GM19043 (cell line): ENCODE measurements at regions not wholly inside any gene's neighbourhood (a gene's known extent, or its start where the extent isn't known, plus 50 kb on each side); places are given as distances from the start of the nearest gene placed in this dataset.

Experiments
- ATAC-seq: cut with Tn5 transposase; IDR thresholded peaks from one replicate; pipeline ENCODE4 v1.9.1; 2021; ENCODE audit warnings: low read depth; ENCODE audit not compliant: unreplicated experiment

DNA sequence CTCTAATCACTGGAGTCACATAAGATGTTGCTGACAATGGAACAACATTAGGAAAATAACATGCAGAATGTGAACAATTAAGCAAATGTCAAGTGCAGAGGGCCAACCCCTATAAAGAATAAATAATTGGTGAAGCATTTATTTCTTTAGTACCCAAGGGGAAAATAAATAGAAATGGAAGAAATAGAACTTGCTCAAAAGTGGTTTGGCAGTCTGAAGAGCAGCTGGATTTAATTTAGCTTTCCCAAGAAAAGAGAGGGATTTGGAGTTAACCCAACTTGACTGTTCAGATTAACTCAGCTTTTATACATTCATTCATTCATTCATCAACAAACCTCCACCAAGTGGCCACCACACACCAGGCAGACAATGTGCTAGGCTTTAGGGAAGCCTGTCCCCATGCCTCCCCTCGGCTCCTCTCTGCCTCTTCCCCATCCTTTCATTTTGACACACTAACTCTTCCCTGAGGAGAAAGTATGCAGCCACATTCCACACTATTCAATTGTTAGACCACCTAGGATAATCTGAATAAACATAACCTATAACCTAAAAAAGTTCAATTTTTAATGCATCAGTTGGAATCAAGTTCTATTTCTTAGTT, 295.5 kb downstream of the AHR start:
- no peak for ATAC-seq

GRCh38 chr7:17595546-17595945, 297.1 kb downstream of the AHR start:
- ATAC-seq = no peak

- ATAC-seq = no peak
Observed at GRCh38 chr7:17598305-17598704, 299.9 kb downstream of the AHR start.

DNA sequence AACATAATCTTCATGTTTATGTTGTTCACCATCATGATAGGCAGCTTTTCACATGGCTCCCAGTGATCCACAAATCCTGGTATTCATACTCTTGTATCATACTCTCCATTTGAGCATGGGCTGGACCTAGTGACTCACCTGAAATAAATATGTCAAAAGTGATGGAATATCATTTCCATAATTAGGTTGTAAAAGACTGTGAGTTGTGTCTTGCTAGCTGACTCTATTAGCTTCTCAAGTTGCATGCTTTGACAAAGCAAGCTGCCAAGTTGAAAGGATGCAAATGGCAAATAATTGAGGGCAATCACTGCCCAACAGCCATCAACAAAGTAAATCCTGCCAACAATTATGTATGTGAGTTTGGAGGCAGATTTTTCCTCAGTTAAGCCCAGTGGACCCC, 300.4 kb downstream of the AHR start:
- ATAC-seq = no peak

DNA sequence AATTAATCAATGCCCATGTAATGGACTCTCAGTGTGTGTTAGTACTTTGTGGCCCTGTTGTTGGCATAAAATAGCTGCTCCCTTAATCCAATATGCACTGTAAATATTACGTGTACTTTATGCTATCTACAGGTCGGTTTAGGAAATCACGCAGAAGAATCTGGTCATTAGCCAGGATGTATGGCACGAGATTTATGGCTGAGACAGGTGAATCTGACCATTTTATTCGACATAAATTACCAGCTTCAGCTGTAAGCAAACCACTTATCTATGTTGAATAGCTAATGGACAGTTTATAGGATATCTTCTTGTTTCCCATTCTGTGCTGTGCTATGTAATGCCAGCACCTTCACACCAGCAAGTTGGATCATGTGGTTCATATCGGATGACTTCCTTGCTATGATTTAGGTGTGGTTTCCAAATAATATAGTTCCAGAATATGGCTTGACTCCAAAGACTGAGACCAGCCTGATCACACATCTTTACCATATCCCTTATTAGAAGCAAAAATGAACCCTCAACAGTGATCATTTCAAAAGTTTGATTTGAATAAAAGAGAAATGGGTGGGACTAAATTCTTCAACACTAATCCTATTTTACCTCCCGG, 301.4 kb downstream of the AHR start:
- ATAC-seq = no peak

GRCh38 chr7:17600340-17600752, 301.9 kb downstream of the AHR start:
- no peak for ATAC-seq

- no peak for ATAC-seq
Observed at GRCh38 chr7:17601921-17602320, 303.5 kb downstream of the AHR start.

DNA sequence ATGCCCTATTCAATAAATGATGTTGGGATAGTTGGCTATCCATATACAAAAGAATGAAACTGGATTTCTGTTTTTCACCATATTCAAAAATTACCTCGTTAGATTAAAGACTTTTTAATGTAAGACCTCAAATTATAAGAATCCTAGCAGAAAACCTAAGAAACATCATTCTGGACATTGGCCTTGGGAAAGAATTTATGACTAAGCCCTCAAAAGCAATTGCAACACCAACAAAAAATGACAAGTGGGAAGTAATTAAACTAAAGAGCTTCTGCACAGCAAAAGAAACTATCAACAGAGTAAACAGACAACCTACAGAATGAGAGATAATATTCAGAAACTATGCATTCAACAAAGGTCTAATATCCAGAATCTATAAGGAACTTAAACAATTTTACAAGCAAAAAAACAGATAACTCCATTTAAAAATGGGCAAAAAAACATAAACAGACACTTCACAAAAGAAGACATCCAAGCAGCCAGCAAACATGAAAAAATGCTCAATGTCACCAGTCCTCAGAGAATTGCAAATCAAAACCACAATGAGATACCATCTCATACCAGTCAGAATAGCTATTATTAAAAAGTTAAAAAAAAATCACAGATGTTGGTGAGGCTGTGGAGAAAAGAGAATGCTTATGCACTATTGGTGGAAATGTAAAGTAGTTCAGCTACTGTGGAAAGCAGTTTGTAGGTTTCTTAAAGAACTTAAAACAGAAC, 309.8 kb downstream of the AHR start:
- no peak for ATAC-seq

GRCh38 chr7:17611611-17612010, 313.2 kb downstream of the AHR start:
- ATAC-seq = no peak

- no peak for ATAC-seq
Observed at GRCh38 chr7:17613338-17614041, 315.0 kb downstream of the AHR start.

GRCh38 chr7:17617380-17617779, 318.9 kb downstream of the AHR start:
- no peak for ATAC-seq

DNA sequence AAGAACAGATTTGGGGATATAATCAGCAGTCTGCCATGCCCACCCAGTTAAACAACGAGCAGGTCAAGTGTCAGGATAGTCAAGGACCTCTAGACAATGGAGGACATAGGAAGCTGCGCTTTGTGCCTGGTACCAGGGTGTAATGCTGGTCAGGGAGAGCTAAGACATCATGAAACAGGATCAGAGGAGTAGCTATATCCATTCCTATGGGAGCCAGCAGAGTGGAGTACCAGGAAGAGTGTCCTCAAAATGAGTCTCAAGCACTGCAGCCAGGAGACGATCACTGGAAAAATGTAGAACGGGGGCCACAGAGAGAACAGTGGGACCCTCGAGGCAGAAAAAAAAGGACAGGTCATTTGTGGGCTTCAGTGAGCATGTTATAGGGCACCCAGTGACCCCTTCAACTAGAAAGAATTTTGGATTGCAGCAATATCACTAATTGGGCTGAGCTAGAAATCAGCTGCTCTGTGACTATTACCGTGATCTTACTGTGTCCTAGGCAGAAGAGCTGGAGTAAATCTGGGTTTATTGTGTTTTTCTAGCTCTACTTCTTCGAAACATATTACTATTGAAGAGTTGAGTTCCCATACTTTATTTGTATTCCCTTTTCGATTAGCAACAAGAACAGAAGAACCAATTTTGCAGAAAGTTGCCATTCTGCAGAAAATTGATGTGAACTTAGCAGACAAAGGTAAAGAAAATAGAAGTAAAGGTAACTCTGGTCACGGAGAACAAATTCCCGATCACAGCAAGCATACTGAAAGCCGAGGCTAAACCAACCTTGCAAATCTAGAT, 319.6 kb downstream of the AHR start:
- no peak for ATAC-seq

DNA sequence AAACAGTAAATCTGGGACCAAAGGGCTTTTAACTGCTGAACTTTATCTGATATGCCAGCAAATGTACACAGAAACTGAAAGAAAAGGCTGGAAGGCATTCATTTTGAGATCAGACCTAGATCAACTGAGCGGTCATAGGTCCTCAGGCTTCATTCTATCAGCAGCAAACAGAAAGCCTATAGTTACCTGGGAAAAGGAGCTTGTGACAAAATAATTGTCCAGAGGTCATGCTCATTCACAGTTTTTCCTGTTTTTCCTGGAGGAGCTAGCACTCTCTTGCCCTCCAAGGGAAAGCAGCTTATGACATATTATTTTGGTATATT, 320.2 kb downstream of the AHR start:
- ATAC-seq = no peak

GRCh38 chr7:17619196-17619818, 320.9 kb downstream of the AHR start:
- ATAC-seq = no peak

DNA sequence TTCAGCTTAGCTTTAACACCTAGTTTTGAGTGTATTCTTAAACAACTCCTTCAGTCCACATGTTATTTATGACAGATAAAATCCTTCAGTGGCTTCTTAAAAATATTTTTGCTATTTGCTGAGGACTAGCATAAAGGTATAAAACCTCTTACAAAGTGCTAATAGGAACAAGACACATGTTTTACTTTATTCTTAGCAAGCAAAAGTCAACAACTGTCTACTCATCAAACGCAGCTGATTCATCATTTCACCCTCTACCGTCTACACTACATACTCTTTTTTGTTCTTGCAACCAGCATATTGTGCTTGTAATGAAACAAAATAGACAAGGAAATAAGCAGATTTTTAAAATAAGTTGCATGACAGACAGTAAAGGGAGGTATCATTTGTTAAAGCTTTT, 319.7 kb downstream of the SNX13 start:
- ATAC-seq = no peak

GRCh38 chr7:17622451-17622850, 317.8 kb downstream of the SNX13 start:
- ATAC-seq = no peak

DNA sequence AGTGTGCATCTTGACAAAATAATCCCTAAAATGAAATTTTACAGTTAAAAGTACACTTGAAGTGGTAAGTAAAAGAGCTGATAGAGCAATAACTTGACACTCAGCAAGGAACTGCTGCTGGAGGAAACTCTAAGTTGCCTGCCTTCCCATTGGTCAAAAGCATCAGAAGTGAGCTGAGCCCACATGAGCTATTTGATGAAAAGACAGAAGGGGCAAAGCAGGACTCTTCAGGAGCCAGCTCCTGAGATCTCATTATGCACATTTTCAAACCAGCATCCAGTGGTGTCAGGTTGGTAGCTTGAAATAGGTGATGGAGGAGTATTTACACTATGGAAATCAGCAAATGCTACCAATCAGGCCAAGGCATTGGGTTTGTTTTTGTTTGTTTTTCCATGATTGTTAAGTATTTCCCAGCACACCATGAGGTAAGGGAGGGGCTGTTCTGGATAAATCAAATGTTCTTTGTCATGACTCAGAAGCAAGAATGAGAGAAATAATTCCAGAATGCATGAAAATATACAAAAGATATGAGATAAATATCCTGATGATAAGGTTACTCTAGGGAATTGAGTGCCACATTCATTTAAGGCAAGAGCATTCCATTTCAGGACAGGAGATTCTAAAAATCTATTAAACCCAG, 316.6 kb downstream of the SNX13 start:
- no peak for ATAC-seq

DNA sequence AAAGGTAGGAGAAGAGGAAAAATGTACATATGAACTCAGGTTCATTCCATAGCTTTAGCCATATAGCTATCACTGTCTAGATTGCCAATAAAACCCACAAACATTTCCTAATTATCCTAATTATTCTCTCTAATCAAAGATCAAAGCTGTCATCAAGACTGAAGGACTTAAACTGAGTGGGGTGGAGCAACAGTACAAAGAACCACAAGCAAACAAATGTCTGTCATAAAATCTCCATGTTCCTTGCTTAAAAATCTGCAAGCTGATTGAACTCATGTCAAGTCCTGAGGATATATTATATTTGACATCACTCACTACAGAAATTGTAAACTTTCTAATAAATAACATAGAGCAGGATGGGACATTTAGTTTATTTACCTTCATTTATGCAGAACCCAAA, 315.9 kb downstream of the SNX13 start:
- no peak for ATAC-seq

DNA sequence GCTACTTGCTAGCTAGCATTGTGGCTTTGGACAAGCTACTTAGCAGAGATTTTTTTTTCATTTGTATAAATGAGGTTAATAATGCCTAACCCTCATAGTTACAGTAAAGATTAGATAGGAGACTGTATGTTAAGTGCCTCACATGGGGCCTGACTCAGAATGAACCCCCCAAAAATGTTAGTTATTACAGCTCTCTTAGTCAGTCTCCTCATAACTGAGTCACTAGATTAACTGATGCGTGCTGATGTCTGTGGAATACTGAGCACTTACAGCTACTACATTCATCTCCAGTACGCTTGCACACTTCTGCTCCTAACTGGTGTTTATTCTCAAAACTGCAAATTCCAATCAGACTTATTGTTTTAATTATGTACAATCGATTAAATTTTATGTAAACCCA, 315.3 kb downstream of the SNX13 start:
- no peak for ATAC-seq

- no peak for ATAC-seq
Observed at GRCh38 chr7:17626235-17626634, 314.1 kb downstream of the SNX13 start.
